NCI-H2107 (cell line): ENCODE measurements at regions not wholly inside any gene's neighbourhood (a gene's known extent, or its start where the extent isn't known, plus 50 kb on each side); places are given as distances from the start of the nearest gene placed in this dataset.

Experiments
- DNase-seq: peaks from one replicate; lab custom pipeline; 2025; lab: John Stamatoyannopoulos, UW

GRCh38 chr3:178260887-178261565 is 275.2 kb upstream of the KCNMB2 start:
- DNase-seq: no peak

GRCh38 chr3:178263236-178263916 is 272.9 kb upstream of the KCNMB2 start:
- DNase-seq: no peak

DNA sequence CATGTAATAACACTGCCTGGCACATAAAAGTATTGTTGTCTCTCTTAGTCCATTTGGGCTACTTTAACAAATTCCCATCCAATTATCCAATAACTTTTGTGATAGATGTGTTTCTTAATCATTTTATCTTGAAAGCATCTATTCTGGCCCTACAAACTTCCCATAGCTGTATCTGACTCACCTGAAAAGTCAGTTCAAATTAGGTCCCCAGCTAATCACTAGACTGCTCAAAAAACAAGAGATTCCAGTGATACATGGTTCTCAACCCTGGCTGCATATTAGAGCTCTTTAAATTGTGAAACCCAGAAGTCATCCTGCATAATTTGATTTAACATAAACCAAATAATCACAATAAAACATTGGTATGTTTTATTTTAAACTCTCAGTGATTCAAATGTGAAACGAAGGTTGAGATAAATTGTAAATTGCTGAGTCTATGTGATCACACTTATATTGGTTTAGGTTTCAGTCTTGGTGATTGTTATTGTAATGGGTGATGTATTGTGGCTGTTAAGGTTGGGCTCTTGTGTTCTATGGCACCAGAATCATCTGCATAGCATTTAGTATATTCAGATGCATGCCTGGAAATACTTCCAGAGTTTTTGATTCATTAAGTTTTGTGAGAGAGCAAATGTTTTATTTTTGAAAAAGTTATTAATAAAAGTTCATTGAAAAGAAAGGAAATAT is 268.9 kb upstream of the KCNMB2 start:
- DNase-seq: no peak

GRCh38 chr3:178270838-178271237 is 265.4 kb upstream of the KCNMB2 start:
- DNase-seq: no peak

DNA sequence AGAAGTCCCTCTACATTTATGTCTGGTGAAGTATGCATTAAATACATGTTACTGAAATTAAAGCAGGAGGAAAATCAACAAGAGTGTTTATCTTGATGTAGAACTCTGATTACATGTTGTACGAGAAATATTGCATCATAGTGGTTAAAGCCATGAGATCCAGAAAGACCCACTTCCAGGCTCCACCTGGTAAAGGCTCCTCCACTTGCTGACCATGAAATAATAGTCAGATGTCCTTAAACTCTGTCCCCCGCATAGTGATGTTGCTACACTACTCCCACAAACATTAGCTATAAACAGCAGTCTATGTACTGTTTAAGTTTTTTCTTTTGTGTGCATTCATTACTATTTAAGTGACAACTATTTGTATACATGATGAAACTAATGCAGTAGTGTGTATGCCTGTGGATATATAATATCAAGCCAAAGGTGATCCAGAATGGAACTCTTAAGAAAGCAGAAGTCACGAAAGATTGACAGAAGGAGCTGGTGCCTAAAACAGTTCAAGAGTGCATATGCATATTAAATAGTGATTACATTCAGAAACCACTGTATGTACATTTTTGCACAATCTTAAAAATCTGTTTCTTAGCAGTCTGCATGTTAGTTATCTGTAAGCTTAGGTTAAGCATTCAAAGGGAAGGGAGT is 264.4 kb upstream of the KCNMB2 start:
- no peak for DNase-seq

GRCh38 chr3:178272841-178273240 is 263.4 kb upstream of the KCNMB2 start:
- no peak for DNase-seq

DNA sequence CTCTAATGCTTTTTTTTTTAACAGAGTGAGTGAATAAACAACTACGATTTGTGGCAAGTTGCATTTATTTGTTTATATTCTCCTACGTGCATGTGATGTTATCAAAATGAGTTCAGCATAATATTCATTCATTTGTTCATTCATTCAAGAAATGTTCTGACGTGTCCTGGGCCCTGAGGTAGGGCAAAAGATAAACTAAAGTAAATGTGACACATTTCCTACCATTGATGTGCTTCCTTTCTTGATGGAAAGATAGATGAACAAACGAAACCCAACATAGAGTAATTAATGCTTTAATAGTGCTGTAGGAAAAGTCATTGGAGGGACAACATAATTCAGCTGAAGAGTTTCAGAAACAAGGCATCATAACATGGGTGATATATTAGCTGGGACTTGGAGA is 261.5 kb upstream of the KCNMB2 start:
- no peak for DNase-seq

- DNase-seq: no peak
Observed at GRCh38 chr3:178275311-178275710, 260.9 kb upstream of the KCNMB2 start.

- no peak for DNase-seq
Observed at GRCh38 chr3:178275793-178276192, 260.4 kb upstream of the KCNMB2 start.

DNA sequence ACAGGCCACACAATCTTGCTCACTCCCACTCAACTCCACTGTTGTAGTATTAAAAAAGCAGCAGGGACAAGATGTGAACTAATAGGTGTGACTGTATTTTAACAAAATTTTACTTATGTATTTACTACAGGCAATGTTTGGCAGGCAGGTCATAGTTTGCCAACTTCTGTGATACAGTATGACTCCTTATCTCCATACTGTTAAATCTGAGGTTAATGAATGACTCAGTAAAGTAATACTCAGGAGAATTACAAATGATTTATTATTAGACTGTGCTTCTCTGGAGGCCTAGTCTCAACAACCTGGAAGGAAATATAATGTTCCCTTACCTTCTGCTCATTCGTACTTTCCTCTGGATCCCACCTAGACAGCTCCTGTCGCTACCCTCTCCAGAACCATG is 258.6 kb upstream of the KCNMB2 start:
- no peak for DNase-seq

DNA sequence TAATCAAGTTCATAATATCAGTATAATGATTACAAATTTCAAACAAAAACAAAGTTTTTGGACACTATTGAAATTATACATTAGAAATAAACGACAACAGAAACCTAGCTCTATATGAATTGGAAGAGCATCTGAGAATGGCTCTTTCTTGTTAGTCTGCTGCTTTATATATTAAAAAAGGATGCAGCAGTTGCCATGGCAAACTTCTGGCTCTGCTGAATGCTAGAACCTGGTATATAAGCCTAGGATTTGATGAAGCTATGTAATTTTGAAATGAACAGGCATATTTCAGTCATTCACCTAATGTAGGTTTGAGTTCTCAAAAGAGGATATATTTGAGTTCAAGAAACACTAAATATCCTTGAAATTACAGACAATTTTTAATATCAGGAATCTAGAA is 252.7 kb upstream of the KCNMB2 start:
- DNase-seq: no peak

- no peak for DNase-seq
Observed at GRCh38 chr3:178284181-178284580, 252.1 kb upstream of the KCNMB2 start.

DNA sequence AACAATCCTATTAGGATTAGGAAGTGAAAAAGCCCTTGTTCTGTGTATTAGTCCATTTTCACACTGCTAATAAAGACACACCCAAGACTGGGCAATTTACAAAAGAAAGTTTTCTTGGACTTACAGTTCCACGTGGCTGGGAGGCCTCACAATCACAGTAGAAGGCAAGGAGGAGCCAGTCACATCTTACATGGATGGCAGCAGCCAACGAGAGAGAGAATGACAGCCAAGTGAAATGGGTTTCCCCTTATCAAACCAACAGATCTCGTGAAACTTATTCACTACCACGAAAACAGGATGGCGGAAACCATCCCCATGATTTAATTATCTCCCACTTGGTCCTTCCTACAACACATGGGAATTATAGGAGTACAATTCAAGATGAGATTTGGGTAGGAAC is 248.2 kb upstream of the KCNMB2 start:
- no peak for DNase-seq

GRCh38 chr3:178289544-178290160 is 246.6 kb upstream of the KCNMB2 start:
- DNase-seq: no peak

- DNase-seq: no peak
Observed at GRCh38 chr3:178291574-178292370, 244.5 kb upstream of the KCNMB2 start.

- DNase-seq: no peak
Observed at GRCh38 chr3:178295292-178295912, 240.8 kb upstream of the KCNMB2 start.

GRCh38 chr3:178297199-178297598 is 239.0 kb upstream of the KCNMB2 start:
- no peak for DNase-seq

DNA sequence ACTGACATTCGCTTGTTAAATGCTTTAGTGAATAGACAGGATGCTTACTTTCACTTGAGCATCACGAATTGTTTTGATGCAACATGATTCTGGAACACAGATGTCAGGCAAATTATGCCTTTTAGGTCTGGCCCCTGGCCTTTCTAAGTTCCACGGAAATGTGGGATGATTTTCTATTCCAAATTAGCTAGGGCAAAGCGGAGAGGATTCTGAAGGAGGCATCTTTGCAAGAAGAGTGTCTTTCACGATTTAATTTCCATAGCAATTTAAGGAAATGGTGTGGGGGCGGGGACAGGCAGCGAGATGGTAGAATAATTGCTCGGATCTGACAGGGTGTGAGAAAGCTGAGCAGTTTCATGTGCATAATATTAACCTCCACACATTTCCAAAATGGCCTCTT is 238.5 kb upstream of the KCNMB2 start:
- DNase-seq: no peak

- no peak for DNase-seq
Observed at GRCh38 chr3:178300441-178300959, 235.7 kb upstream of the KCNMB2 start.

DNA sequence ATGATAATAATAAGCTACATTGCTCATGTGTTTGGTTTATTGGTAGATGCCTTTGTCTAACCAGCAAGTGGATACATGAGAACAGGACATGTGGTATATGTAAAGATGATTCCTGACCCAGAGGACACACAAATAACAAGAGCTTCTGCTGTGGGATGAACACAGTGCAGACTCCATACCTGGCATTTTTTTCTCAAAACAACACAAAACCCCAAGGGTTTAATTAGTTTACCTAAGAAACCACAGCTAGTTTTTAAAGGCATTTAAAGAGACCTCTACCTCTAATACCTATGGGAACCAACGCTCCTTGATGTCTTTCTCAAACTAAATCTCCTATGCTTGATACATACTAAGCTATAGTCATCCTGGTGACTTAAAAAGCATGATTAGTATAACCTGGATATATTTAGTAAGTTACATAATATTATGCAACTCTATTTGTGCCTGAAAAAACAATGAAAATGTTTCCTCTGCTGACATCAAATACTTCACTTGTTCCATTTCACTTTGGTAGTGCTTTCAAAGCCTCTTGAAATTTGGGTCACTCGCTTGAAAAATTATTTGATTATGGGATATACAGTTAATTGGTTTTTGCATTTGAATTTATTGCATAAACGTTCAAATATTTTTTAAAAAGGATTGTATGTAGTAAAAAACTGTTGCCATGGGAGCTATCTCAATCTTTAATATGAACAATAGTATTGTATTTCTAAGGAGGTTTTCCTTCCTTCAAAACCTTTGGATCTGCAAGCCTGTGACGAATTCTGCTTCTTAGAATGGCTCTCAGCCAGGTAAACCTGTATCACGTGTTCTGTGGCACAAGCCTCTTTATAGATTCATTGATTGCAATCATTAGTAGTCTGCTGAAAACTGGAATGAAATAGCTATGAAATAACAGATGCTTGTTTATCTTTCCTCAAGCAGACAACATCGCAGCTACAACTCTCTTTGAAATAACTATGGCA is 233.0 kb upstream of the KCNMB2 start:
- DNase-seq: no peak
